GM12873 (cell line): ENCODE measurements at regions not wholly inside any gene's neighbourhood (a gene's known extent, or its start where the extent isn't known, plus 50 kb on each side); places are given as distances from the start of the nearest gene placed in this dataset.

Experiments
- TF ChIP-seq, protein P1 (sequence below): IDR thresholded peaks from 2 replicates; pipeline ENCODE4 v1.5.1; 2012; ENCODE audit warnings: low read depth, mild to moderate bottlenecking, moderate library complexity, low read length, control low read depth; ENCODE audit not compliant: insufficient read depth; ENCODE audit errors: missing control alignments

DNA sequence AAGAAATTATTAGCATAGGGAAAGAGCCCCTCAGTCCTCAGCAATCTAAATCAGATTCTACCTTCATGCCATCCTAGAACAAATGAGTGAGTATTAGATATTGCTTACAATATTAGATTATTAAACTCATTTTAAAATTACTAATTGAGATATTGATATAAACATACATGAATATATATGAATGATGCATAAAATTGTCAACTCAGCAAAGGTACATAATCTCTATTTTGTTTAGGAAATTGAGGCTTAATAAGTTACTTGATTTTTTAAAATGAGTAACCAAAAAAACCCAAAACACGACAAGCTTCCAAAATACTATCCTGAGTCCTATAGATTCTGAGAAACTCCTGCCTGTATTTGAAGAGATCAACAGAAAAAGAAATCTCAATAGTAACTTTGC is 297.7 kb upstream of the TMCO5A start:
- TF ChIP-seq, protein P1, sequence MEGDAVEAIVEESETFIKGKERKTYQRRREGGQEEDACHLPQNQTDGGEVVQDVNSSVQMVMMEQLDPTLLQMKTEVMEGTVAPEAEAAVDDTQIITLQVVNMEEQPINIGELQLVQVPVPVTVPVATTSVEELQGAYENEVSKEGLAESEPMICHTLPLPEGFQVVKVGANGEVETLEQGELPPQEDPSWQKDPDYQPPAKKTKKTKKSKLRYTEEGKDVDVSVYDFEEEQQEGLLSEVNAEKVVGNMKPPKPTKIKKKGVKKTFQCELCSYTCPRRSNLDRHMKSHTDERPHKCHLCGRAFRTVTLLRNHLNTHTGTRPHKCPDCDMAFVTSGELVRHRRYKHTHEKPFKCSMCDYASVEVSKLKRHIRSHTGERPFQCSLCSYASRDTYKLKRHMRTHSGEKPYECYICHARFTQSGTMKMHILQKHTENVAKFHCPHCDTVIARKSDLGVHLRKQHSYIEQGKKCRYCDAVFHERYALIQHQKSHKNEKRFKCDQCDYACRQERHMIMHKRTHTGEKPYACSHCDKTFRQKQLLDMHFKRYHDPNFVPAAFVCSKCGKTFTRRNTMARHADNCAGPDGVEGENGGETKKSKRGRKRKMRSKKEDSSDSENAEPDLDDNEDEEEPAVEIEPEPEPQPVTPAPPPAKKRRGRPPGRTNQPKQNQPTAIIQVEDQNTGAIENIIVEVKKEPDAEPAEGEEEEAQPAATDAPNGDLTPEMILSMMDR = no peak

DNA sequence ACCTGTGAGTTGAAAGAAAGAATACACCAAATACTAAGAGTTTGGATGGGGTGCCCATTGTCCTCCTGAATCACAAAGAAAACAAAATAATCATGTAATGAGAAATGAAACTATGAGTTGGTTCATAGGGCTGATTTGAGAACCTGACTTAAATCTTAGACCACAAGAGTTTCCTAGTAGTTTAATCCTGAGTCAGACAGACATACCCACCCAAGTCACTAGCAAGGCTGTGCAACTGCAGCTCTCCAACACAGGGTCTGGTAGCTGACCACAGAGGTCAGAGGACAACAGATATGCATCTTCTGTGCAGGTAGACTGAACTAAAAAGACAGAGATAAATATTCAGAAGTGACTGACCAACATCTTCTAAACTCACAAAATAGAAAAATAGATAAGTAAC is 296.3 kb upstream of the TMCO5A start:
- TF ChIP-seq, protein P1 = no peak

DNA sequence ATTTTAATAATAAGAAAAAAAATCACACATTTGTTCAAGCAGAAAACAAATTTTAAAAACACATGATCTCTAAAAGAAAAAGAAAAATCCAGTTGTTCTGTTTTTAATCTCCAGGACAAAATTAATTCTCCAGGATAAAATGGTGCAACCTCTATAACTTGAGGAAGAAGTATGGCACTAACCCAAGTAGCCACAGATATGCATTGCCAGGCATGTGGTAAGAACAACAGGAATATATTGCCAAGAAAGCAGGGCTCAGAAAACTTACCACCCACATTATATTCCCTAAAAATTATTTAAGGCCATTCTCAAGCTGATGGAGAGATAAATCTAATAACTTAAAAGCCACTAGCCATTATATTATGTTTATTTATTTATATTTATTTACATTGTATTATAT is 295.7 kb upstream of the TMCO5A start:
- TF ChIP-seq, protein P1 = no peak

- TF ChIP-seq, protein P1 = no peak
Observed at GRCh38 chr15:37652646-37653417, 281.6 kb upstream of the TMCO5A start.

DNA sequence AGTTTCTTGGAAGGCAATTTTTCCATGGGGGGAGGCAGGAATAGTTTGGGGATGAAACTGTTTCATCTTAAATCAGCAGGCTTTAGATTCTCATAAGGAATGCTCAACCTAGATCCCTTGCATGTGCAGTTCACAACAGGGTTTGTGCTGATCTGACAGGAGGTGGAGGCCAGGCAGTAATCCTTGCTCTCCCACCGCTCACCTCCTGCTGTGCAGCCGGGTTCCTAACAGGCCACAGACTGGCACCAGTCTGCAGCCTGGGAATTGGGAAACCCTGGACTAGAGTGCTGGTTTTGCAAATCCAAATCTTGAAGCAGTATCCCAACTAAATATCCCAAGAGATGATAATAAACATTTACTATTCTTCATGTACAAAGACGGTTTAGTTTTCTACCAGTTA is 256.3 kb upstream of the TMCO5A start:
- TF ChIP-seq, protein P1 = no peak

DNA sequence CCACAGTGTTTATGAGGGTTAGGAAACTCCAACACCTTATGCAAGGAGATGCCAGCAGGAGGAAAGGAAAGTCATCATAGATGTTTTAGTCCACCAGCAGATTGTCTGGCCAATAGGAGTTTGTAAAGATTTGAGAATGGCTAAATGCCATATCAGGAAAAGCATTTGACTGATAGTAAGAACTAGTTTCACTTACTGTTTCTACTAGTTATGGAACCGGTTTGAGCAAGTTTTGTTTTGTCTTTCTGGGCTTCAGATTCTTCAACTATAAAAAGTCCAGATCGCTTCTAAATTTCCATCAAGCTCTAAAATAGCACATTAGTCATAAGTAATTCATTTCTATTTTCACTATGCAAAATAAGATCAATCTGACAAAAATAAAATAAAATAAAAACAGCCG is 254.8 kb upstream of the TMCO5A start:
- TF ChIP-seq, protein P1 = no peak

DNA sequence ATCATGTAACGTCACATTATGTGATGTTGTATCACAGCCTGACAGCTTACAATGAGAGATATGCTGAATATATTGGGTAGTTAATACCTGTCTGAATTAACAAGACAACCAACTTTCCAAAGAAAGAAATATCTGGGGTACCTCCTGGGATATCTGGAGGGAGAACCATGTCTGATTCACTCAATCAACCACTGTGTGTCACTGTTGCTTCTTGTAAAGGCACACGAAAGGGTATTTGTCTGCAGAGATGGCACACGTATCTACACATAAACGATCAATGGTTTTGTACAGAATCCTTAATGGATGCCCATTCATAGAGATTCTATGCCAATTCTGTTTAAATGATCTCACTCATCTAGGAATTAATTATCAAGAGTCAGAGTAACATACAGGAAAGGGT is 252.1 kb upstream of the TMCO5A start:
- TF ChIP-seq, protein P1 = no peak
